Astrocyte (in vitro differentiated cells and primary cell): ENCODE measurements at regions not wholly inside any gene's neighbourhood (a gene's known extent, or its start where the extent isn't known, plus 50 kb on each side); places are given as distances from the start of the nearest gene placed in this dataset.

ENCODE experiments used
- DNase-seq: peaks from one replicate; pipeline ENCODE4 v3.0.0-alpha.2; 2010; ENCODE audit warnings: low read depth
- FAIRE-seq: peaks from 2 replicates; lab custom pipeline; 2011; peaks lifted over from hg19 to GRCh38; lab: Jason Lieb, UNC
- H2AFZ ChIP-seq: 2 replicates; pipeline ENCODE4 v1.6.0; 2012; ENCODE audit warnings: low read depth, low read length, inconsistent platforms
- H3K27ac ChIP-seq: 2 replicates; pipeline ENCODE4 v1.5.1; 2011; ENCODE audit warnings: low read depth, low read length, inconsistent platforms
- H3K27me3 ChIP-seq: 2 replicates; pipeline ENCODE4 v1.6.0; 2011; ENCODE audit warnings: low read length, inconsistent platforms; ENCODE audit not compliant: insufficient read depth
- H3K36me3 ChIP-seq: 2 replicates; pipeline ENCODE4 v1.5.1; 2011; ENCODE audit warnings: low read length, inconsistent platforms; ENCODE audit not compliant: insufficient read depth
- H3K4me1 ChIP-seq: 2 replicates; pipeline ENCODE4 v1.5.1; 2011; ENCODE audit warnings: low read length, inconsistent platforms; ENCODE audit not compliant: insufficient read depth
- H3K4me2 ChIP-seq: 2 replicates; pipeline ENCODE4 v1.6.0; 2012; ENCODE audit warnings: low read length, inconsistent platforms
- H3K4me3 ChIP-seq: 2 replicates; pipeline ENCODE4 v1.5.1; 2011; ENCODE audit warnings: low read depth, mild to moderate bottlenecking, low read length, inconsistent platforms; ENCODE audit not compliant: insufficient read depth
- H3K79me2 ChIP-seq: 2 replicates; pipeline ENCODE4 v1.6.0; 2012; ENCODE audit warnings: mild to moderate bottlenecking, low read length, inconsistent platforms; ENCODE audit not compliant: insufficient read depth
- H3K9ac ChIP-seq: 2 replicates; pipeline ENCODE4 v1.6.0; 2012; ENCODE audit warnings: mild to moderate bottlenecking, low read length, inconsistent platforms
- H3K9me3 ChIP-seq: 2 replicates; pipeline ENCODE4 v1.5.1; 2012; ENCODE audit warnings: low read depth, mild to moderate bottlenecking, low read length, inconsistent platforms; ENCODE audit not compliant: insufficient read depth
- H4K20me1 ChIP-seq: 2 replicates; pipeline ENCODE4 v1.6.0; 2012; ENCODE audit warnings: low read length, inconsistent platforms; ENCODE audit not compliant: insufficient read depth
- H3K27ac Mint-ChIP-seq: one replicate; pipeline ENCODE4 v1.8.0; 2021; ENCODE audit warnings: mild to moderate bottlenecking, mixed read lengths; ENCODE audit not compliant: unreplicated experiment
- H3K27me3 Mint-ChIP-seq: one replicate; pipeline ENCODE4 v1.8.0; 2021; ENCODE audit warnings: low read depth, mixed read lengths; ENCODE audit not compliant: unreplicated experiment
- H3K36me3 Mint-ChIP-seq: one replicate; pipeline ENCODE4 v1.8.0; 2021; ENCODE audit warnings: low read depth, mixed read lengths; ENCODE audit not compliant: unreplicated experiment
- H3K4me1 Mint-ChIP-seq: one replicate; pipeline ENCODE4 v1.8.0; 2021; ENCODE audit warnings: low read depth, mixed read lengths; ENCODE audit not compliant: unreplicated experiment
- H3K4me3 Mint-ChIP-seq: one replicate; pipeline ENCODE4 v1.8.0; 2021; ENCODE audit warnings: mild to moderate bottlenecking, moderate library complexity, mixed read lengths; ENCODE audit not compliant: unreplicated experiment
- H3K9me3 Mint-ChIP-seq: one replicate; pipeline ENCODE4 v1.8.0; 2021; ENCODE audit warnings: mild to moderate bottlenecking, mixed read lengths; ENCODE audit not compliant: unreplicated experiment
- EZH2 ChIP-seq: IDR thresholded peaks from 2 replicates; pipeline ENCODE4 v1.6.1; 2012; ENCODE audit warnings: mild to moderate bottlenecking, low read length, inconsistent platforms; ENCODE audit not compliant: insufficient read depth
- TF ChIP-seq, protein P1 (sequence below): IDR thresholded peaks from 2 replicates; pipeline ENCODE4 v1.5.1; 2011; ENCODE audit warnings: low read depth, mild to moderate bottlenecking, inconsistent platforms, low read length, moderate library complexity; ENCODE audit not compliant: insufficient read depth

DNA sequence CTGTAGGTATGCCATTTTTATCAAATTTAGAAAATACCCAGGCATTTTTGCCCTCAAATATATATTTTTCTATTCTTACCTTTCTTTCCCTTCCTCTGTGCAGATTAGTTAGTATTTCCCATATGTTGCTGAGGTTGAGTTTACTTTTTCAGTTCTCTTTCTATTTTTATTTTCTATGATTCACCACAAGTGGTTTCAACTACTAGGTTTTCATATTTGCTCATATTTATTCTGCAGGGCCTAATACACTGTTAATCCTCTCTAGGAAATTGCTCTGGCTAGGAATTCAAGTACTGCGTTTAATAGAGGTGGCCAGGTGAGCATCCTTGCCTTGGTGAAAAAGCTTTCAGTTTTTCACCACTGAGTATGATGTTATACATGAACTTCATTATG lies 1535.3 kb upstream of the PCDH10 start:
- no peak overlapping the region for H3K4me3 Mint-ChIP-seq
- H3K4me2 ChIP-seq: no peak overlapping the region
- no peak overlapping the region for H3K4me3 ChIP-seq
- no peaks in the 10 kb centered on the region for H3K79me2 ChIP-seq
- H3K4me1 ChIP-seq: no peaks in the 10 kb centered on the region
- no peak overlapping the region for H3K9ac ChIP-seq
- no peaks in the 10 kb centered on the region for H3K9me3 ChIP-seq
- FAIRE-seq: no peak
- H3K27ac ChIP-seq: no peak overlapping the region
- peaks cover 11% of the 10 kb centered on the region for H3K4me1 Mint-ChIP-seq
- no peaks in the 10 kb centered on the region for H3K9me3 Mint-ChIP-seq
- no peaks in the 10 kb centered on the region for H3K36me3 ChIP-seq
- DNase-seq: no peak
- no peaks in the 10 kb centered on the region for H3K27me3 ChIP-seq
- no peaks in the 10 kb centered on the region for H4K20me1 ChIP-seq
- H3K27me3 Mint-ChIP-seq: no peaks in the 10 kb centered on the region
- no peak overlapping the region for H3K27ac Mint-ChIP-seq
- no peak overlapping the region for H2AFZ ChIP-seq
- TF ChIP-seq EZH2: no peak
- TF ChIP-seq, protein P1, sequence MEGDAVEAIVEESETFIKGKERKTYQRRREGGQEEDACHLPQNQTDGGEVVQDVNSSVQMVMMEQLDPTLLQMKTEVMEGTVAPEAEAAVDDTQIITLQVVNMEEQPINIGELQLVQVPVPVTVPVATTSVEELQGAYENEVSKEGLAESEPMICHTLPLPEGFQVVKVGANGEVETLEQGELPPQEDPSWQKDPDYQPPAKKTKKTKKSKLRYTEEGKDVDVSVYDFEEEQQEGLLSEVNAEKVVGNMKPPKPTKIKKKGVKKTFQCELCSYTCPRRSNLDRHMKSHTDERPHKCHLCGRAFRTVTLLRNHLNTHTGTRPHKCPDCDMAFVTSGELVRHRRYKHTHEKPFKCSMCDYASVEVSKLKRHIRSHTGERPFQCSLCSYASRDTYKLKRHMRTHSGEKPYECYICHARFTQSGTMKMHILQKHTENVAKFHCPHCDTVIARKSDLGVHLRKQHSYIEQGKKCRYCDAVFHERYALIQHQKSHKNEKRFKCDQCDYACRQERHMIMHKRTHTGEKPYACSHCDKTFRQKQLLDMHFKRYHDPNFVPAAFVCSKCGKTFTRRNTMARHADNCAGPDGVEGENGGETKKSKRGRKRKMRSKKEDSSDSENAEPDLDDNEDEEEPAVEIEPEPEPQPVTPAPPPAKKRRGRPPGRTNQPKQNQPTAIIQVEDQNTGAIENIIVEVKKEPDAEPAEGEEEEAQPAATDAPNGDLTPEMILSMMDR: no peak
- H3K36me3 Mint-ChIP-seq: no peaks in the 10 kb centered on the region

DNA sequence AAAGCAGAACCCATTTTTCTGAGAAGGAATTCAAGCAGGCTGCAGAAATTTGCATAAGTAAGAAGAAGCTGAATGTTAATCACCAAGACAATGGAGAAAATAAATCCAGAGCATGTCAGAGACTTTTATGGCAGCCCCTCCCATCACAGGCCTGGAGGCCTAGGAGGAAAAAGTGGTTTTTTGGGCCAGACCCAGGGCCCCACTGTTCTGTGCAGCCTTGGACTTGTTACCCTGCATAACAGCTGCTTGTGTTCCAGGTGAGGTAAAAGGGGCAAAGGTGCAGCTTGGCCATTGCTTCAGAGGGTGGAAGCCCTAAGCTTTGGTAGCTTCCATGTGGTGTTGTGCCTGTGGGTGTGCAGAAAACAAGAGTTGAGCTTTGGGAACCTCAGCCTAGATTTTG lies 1516.2 kb upstream of the PCDH10 start:
- Mint-ChIP-seq H3K9me3 (peaks cover 8% of the 10 kb centered on the region), H3K27ac (no peak overlapping the region), H3K4me1 (no peaks in the 10 kb centered on the region), H3K36me3 (no peaks in the 10 kb centered on the region), H3K27me3 (no peaks in the 10 kb centered on the region), H3K4me3 (no peak overlapping the region)
- Histone ChIP-seq H3K27me3 (no peaks in the 10 kb centered on the region), H2AFZ (no peak overlapping the region), H3K4me1 (no peaks in the 10 kb centered on the region), H3K27ac (no peak overlapping the region), H3K9me3 (no peaks in the 10 kb centered on the region), H3K9ac (no peak overlapping the region), H3K4me2 (no peak overlapping the region), H3K4me3 (no peak overlapping the region), H3K36me3 (no peaks in the 10 kb centered on the region), H4K20me1 (no peaks in the 10 kb centered on the region), H3K79me2 (no peaks in the 10 kb centered on the region)
- no peak for FAIRE-seq
- no peak for DNase-seq
- no peak for TF ChIP-seq EZH2
- TF ChIP-seq, protein P1: no peak

DNA sequence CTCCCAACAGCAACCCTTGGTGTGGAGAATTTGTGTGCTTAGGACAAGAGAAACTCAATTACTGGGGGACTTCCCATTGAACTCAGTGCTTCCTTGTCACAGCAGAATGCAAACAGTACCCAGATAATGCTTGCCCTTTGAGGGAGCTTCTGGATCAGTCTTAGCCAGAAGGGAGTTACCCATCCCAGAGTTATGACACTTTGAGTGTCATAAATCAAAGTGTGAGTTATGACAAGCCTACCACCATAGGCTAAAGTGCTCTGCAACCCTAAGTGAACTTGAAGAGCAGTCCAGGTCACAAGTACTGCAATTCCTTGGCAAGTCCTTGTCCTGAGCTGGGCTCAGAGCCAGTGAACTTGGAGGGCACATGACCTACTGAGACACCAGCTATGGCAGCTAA lies 1513.9 kb upstream of the PCDH10 start:
- Histone ChIP-seq H3K4me3 (no peak overlapping the region), H2AFZ (no peak overlapping the region), H3K4me2 (no peak overlapping the region), H3K9me3 (no peaks in the 10 kb centered on the region), H3K4me1 (no peaks in the 10 kb centered on the region), H3K79me2 (no peaks in the 10 kb centered on the region), H3K36me3 (no peaks in the 10 kb centered on the region), H4K20me1 (no peaks in the 10 kb centered on the region), H3K27me3 (no peaks in the 10 kb centered on the region), H3K27ac (no peak overlapping the region), H3K9ac (no peak overlapping the region)
- DNase-seq (no peak), FAIRE-seq (no peak)
- Mint-ChIP-seq H3K9me3 (peaks cover 6% of the 10 kb centered on the region), H3K36me3 (no peaks in the 10 kb centered on the region), H3K27me3 (no peaks in the 10 kb centered on the region), H3K4me1 (no peaks in the 10 kb centered on the region), H3K27ac (no peak overlapping the region), H3K4me3 (no peak overlapping the region)
- no peak for TF ChIP-seq EZH2
- TF ChIP-seq, protein P1: no peak
